Loucy (cell line): ENCODE measurements at regions not wholly inside any gene's neighbourhood (a gene's known extent, or its start where the extent isn't known, plus 50 kb on each side); places are given as distances from the start of the nearest gene placed in this dataset.

Experiments used
- H2AFZ ChIP-seq: fragments of 200-600 bp; sonication (generic); 2 replicates; pipeline ENCODE4 v1.6.0; 2016; ENCODE audit warnings: antibody characterized with exemption, mild to moderate bottlenecking, low read length, moderate library complexity
- H3F3A ChIP-seq: fragments of 200-600 bp; 2 replicates; pipeline ENCODE4 v1.6.0; 2016; ENCODE audit warnings: antibody characterized with exemption, low read depth, mild to moderate bottlenecking
- H3K27me3 ChIP-seq: fragments of 200-600 bp; sonication (generic); 2 replicates; pipeline ENCODE4 v1.6.1; 2014; ENCODE audit warnings: low read length, mild to moderate bottlenecking; ENCODE audit not compliant: insufficient read depth, poor library complexity, severe bottlenecking
- H3K36me3 ChIP-seq: fragments of 200-600 bp; sonication (generic); 2 replicates; pipeline ENCODE4 v1.6.1; 2016; ENCODE audit warnings: low read length; ENCODE audit not compliant: insufficient read depth
- H3K4me1 ChIP-seq: fragments of 200-600 bp; sonication (generic); 2 replicates; pipeline ENCODE4 v1.5.1; 2014; ENCODE audit warnings: low read length, mild to moderate bottlenecking; ENCODE audit not compliant: insufficient read depth, poor library complexity, severe bottlenecking
- H3K4me2 ChIP-seq: fragments of 200-600 bp; sonication (generic); 2 replicates; pipeline ENCODE4 v1.6.0; 2014; ENCODE audit warnings: antibody characterized with exemption, low read length, low read depth, mild to moderate bottlenecking; ENCODE audit not compliant: poor library complexity, severe bottlenecking
- H3K4me3 ChIP-seq: fragments of 200-600 bp; sonication (generic); 2 replicates; pipeline ENCODE4 v1.5.1; 2014; ENCODE audit warnings: low read length, mild to moderate bottlenecking, mixed read lengths; ENCODE audit not compliant: poor library complexity, severe bottlenecking
- H3K79me2 ChIP-seq: fragments of 200-600 bp; sonication (generic); 2 replicates; pipeline ENCODE4 v1.6.1; 2014; ENCODE audit warnings: low read length; ENCODE audit not compliant: insufficient read depth
- H3K9ac ChIP-seq: fragments of 200-600 bp; sonication (generic); 2 replicates; pipeline ENCODE4 v1.6.0; 2014; ENCODE audit warnings: mild to moderate bottlenecking, low read depth, low read length, moderate library complexity; ENCODE audit not compliant: poor library complexity, severe bottlenecking
- H3K9me2 ChIP-seq: fragments of 200-600 bp; sonication (generic); replicated peaks from 2 replicates; pipeline ENCODE4 v1.6.1; 2016; ENCODE audit warnings: low read depth, low read length, mixed read lengths
- H3K9me3 ChIP-seq: fragments of 200-600 bp; sonication (generic); 2 replicates; pipeline ENCODE4 v1.6.1; 2014; ENCODE audit warnings: mild to moderate bottlenecking, antibody characterized with exemption, low read length, low read depth; ENCODE audit not compliant: insufficient read depth
- H4K20me1 ChIP-seq: fragments of 200-600 bp; sonication (generic); 2 replicates; pipeline ENCODE4 v1.6.0; 2014; ENCODE audit warnings: antibody characterized with exemption, low read length, mild to moderate bottlenecking; ENCODE audit not compliant: insufficient read depth, poor library complexity, severe bottlenecking
- EZH2phosphoT487 ChIP-seq: fragments of 200-600 bp; IDR thresholded peaks from 2 replicates; pipeline ENCODE4 v1.6.1; 2018; ENCODE audit warnings: antibody characterized with exemption, mild to moderate bottlenecking, moderate library complexity, borderline replicate concordance
- TF ChIP-seq, protein P1 (sequence below): fragments of 200-600 bp; sonication (generic); conservative IDR thresholded peaks from 2 replicates; pipeline ENCODE4 v1.5.1; 2014; ENCODE audit warnings: mild to moderate bottlenecking, antibody characterized with exemption, low read length

GRCh38 chr1:147377263-147378246 lies 135.1 kb downstream of the CHD1L start:
- H3K79me2 ChIP-seq = no peaks in the 10 kb centered on the region
- H3K4me3 ChIP-seq = no peak overlapping the region
- no peaks in the 10 kb centered on the region for H3F3A ChIP-seq
- no peak overlapping the region for H2AFZ ChIP-seq
- TF ChIP-seq, protein P1, sequence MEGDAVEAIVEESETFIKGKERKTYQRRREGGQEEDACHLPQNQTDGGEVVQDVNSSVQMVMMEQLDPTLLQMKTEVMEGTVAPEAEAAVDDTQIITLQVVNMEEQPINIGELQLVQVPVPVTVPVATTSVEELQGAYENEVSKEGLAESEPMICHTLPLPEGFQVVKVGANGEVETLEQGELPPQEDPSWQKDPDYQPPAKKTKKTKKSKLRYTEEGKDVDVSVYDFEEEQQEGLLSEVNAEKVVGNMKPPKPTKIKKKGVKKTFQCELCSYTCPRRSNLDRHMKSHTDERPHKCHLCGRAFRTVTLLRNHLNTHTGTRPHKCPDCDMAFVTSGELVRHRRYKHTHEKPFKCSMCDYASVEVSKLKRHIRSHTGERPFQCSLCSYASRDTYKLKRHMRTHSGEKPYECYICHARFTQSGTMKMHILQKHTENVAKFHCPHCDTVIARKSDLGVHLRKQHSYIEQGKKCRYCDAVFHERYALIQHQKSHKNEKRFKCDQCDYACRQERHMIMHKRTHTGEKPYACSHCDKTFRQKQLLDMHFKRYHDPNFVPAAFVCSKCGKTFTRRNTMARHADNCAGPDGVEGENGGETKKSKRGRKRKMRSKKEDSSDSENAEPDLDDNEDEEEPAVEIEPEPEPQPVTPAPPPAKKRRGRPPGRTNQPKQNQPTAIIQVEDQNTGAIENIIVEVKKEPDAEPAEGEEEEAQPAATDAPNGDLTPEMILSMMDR = no peak
- no peak for TF ChIP-seq EZH2phosphoT487
- no peaks in the 10 kb centered on the region for H3K4me1 ChIP-seq
- H3K27me3 ChIP-seq = no peaks in the 10 kb centered on the region
- H3K9me3 ChIP-seq = no peaks in the 10 kb centered on the region
- no peak overlapping the region for H3K9ac ChIP-seq
- no peaks in the 10 kb centered on the region for H3K9me2 ChIP-seq
- no peaks in the 10 kb centered on the region for H4K20me1 ChIP-seq
- no peaks in the 10 kb centered on the region for H3K36me3 ChIP-seq
- H3K4me2 ChIP-seq = no peak overlapping the region

- H3K4me1 ChIP-seq = no peaks in the 10 kb centered on the region
- H2AFZ ChIP-seq = no peak overlapping the region
- H3K4me2 ChIP-seq = no peak overlapping the region
- H4K20me1 ChIP-seq = no peaks in the 10 kb centered on the region
- H3K9me2 ChIP-seq = no peaks in the 10 kb centered on the region
- no peak for TF ChIP-seq EZH2phosphoT487
- TF ChIP-seq, protein P1 = no peak
- no peaks in the 10 kb centered on the region for H3K36me3 ChIP-seq
- H3K27me3 ChIP-seq = no peaks in the 10 kb centered on the region
- H3K4me3 ChIP-seq = no peak overlapping the region
- H3F3A ChIP-seq = no peaks in the 10 kb centered on the region
- no peaks in the 10 kb centered on the region for H3K79me2 ChIP-seq
- no peak overlapping the region for H3K9ac ChIP-seq
- no peaks in the 10 kb centered on the region for H3K9me3 ChIP-seq
These were observed 137.4 kb downstream of the CHD1L start for GRCh38 chr1:147379889-147380288.

GRCh38 chr1:147384804-147385203 lies 142.3 kb downstream of the CHD1L start:
- Histone ChIP-seq H3K4me1 (no peaks in the 10 kb centered on the region), H3K36me3 (no peaks in the 10 kb centered on the region), H3F3A (no peaks in the 10 kb centered on the region), H3K9me3 (no peaks in the 10 kb centered on the region), H3K27me3 (no peaks in the 10 kb centered on the region), H2AFZ (no peak overlapping the region), H3K9ac (no peak overlapping the region), H3K4me3 (no peak overlapping the region), H4K20me1 (no peaks in the 10 kb centered on the region), H3K79me2 (no peaks in the 10 kb centered on the region), H3K9me2 (no peaks in the 10 kb centered on the region), H3K4me2 (no peak overlapping the region)
- TF ChIP-seq, protein P1 = no peak
- TF ChIP-seq EZH2phosphoT487 = no peak
